ENCODE measurements at regions not wholly inside any gene's neighbourhood (a gene's known extent, or its start where the extent isn't known, plus 50 kb on each side); places are given as distances from the start of the nearest gene placed in this dataset.

DNA sequence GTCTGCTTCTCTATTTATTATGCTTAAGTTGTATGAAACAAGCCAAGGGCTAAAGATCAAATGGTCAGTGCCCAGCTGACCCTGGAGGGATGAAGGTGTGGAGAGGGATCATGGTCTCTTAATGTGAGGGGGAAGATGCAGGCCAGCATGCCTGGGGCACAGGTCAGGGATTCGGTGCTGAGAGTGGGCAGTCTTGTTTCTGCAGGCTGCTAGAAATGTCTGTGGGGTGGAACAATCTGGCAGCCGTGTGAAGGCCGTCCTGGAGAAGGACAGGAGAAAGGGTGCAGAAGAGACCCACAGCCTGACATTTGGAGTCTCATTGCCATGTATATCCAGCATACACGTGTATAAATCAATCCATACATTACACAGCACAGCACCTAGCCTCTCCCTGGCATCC, 258.3 kb upstream of the MOCS1 start:
- no peak for DNase-seq

DNA sequence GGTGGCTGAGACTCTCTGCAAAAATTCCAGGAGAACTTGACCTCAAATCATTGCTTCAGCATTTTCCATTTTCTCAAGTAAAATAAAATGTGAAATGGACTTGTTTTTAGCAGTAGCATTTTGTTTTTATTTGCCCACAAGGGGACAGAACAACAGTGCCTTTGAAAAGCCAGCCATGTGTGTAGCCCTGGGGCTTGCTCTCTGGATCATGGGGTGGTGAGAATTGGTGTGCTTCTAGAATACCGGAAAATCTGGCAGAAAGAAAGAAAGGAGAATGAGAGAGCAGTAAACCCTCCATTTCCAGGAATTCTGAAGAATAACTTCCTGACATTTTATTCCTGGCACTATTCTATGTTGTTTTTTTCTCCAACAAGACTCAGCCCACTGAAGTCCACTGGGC, 254.7 kb upstream of the MOCS1 start:
- no peak for DNase-seq

DNA sequence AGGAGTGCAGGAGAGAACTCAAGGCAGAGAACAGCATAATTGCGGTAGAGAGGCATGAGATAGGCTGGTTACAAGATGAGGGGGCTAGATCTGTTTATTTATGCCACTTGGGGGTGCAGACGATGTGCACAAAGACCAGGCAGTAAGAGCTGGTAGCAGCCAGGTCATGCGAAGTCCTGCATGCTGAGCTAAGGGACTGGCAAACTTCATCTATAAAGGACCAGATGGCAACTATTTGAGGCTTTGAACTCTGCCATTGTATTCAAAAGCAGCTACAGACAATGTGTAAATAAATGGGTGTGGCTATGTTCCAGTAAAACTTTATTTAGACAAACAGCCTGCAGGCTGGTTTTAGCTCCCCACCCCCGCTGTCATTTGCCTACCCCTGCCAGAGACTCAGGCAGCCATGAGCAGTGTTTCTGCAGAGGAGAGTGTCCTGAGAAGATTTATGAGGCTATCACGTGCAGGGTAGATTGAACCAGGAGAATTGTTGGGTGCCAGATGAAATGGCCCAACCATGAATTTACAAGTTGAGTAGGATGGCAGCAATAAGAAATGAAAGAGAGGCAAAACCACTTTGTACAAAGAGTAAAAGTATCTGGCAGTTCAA, 253.4 kb upstream of the MOCS1 start:
- no peak for DNase-seq

DNA sequence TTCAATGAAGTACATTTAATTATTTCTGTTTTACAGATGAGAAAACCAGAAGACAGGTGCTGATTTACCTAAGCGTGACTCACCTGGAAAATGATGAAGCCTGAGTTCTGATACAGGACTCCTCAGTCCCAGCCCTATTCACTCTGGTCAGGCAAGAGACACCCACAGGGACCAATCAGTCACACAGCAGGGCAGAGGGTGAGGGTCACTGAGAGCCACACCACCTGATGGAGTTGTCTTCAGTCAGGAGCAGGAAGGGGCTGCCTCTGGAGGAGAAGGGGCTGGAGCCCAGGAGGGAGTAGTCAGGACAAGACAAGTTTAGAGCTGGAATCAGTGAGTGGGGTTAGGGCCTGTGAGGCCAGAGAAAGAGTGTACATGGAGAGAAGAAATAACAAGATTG, 251.2 kb upstream of the MOCS1 start:
- DNase-seq, result no peak

DNA sequence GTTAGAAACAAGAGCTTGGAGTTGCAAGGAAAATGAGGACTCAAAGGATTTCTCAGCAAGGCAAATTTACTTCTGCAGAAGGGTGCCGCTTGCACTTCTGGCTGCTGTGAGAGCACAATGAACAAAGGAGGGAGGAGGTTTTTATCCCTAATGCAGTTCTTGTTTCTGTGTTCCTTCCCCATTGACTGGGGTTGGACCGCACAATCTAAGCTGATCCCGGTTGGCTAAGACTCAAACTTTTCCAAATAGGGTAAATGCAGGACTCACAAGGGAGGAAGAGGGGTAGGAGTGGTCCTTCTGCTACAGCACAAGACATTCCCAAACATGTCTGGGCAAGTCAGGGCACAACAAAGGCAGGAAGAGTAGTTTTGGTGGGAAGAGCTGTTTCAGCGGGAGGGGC, 249.6 kb upstream of the MOCS1 start:
- DNase-seq, result no peak

DNA sequence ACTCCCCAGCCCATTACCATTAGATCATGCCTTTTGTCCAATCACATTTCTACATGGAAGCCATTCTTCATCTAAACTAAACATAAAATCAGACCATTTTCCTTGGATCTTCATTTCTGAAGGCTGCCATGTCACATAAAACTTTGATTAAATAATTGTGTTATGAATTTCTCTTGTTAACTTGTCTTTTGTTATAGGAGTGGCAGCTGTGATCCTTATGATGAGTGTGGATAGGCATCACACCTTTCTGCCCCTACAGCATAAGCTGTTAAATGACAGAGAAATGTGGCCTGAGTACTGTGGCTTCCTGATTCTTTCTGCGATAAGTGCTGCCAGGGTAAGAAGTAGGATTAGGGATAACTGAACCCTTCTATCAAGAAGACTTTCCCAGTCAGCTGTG, 247.1 kb upstream of the MOCS1 start:
- DNase-seq, result no peak

DNA sequence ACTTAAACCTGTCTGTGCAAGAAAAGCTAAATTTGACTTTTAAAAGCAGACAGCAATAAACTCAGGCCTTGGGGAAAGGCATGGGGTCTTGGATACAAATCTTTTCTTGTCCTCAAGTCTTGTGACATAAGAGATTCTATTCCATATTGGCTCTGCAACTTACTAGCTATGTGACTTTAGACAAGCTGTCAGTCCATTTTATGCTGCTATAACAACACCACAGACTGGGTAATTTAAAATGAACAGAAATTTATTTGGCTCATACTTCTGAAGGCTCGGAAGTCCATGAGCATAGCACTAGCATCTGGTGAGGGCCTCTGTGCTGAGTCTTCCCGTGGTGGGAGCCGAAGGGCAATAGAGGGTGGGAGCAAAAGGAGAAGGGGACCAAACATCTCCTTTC, 246.0 kb upstream of the MOCS1 start:
- no peak for DNase-seq

DNA sequence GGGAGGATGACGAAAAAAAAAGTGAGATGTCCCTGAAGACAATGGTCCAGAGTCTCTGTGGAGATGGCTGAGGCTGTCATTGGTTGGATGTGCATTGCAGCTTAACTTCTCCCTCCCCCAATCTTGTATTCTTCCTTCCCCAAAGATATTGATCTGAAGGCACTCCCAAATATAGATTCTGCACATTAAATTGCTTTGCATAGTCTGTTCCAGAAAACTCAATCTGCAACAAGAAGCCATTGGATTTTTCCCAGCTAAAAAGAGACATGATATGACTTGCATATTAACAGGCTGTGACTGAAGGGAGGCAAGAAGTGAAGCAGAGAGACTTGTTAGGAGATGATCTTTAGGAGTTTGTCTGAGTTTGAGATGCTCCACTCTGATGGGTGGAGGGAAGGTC, 245.2 kb upstream of the MOCS1 start:
- no peak for DNase-seq

DNA sequence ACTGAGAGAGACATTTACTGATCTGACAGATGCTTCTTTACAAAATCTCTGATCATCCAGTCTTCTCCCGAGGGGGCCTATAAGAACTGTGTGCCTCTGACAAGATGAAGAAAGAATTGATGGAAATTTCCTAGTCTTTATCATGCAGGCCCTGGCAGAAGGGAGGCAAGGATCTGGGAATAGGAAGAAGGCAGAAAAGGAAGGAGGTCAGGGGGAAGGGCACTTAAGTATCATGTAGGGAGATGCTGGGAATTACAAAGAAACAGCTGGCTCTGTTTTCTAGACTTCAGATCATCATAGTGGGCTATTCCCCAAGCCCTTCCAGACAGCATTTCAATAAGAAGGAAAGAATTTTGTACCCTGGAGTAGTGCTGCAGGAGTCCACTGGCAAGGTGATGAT, 243.3 kb upstream of the MOCS1 start:
- no peak for DNase-seq

DNA sequence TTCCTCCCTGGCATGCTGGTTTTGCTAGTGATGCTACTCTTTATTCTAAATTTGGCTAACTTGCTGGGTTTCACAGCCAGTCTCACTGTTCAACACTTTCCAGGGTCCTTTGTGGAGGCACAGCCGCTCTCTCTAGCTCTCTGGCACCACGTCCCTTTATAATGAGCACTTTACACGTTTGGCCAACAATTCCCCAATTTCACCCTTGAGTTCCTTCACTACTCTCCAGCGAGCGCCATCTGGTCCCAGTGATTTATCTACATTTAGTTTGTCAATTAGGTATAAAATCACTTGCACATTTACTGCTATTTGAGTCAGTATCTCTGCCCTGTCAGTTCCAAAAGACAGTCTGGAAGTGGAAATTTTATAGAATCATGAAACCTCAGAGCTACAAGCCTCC, 241.9 kb upstream of the MOCS1 start:
- DNase-seq, result no peak

DNA sequence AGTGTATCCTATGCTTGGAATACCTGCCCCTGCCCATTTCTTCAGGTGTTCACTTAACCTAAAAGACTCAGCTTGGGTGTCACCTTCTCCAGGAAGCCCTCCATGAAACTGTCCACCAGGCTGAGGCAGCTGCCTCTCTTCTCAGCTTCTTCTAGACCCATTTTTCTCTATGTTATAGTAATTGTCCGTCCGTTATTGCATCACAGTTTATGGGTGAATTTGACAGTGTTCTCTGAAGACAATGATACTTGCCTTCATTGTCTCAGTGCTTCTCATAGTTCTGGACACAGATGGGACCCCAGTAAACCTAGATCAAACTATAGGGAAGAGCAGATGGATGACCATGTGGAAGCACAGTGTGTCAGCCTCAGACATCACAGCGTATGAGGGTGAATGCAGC, 238.0 kb upstream of the MOCS1 start:
- DNase-seq, result no peak

DNA sequence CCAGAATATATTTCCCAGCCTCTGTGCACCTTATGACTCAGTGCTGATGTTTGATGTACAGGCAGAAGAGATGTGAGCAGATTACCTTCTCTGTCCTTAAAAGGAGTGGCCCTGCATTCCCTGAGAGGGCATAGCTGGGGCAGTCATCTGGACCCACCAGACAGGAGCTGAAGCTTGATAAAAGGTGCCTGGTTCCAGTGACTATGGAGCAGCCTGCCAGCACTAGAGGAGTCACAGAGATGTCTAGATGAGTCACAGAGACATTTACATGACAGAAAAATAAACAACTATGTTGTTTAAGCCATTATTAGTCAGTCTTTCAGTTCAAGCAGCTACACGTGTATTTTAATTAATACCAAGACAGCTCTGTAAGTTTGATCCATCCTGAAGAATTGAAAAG, 237.1 kb upstream of the MOCS1 start:
- no peak for DNase-seq

DNA sequence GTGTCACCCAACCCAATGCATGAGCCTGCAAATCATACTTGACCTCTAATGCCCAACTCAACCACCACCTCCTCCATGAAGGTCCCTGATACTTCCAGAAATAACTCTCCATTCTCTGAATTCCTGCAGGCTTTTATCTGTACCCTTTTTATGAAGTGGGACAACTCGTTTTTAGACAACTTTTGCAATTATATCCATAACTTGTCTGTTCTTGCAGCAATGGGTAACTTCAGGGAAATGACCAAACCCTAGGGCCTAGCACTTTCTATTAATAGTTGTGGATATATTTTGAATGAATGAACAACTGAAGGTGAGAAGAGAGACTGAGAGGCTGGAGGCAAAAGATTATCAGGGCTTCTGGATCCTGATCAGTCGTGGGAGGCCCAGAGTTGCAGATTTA, 236.6 kb upstream of the MOCS1 start:
- DNase-seq, result no peak

DNA sequence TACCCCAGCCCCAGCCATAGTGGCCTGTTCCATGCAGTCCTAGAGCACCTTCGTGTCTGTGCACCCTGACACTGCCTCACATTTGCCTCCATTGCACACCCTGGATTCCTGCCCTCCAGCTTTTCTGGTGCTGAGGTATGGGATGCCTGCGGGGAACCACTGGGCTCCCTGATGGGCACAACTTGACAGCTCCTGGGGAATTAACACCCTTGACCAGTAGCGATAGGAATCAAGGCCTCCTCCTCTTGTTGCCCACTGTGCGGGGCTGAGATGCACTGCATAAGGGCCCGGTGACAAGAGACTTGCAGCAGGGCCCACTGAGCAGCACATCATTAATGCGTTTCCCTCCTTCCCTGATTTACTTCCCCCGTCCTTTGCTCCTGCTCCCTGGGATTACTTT, 235.6 kb upstream of the MOCS1 start:
- no peak for DNase-seq

DNA sequence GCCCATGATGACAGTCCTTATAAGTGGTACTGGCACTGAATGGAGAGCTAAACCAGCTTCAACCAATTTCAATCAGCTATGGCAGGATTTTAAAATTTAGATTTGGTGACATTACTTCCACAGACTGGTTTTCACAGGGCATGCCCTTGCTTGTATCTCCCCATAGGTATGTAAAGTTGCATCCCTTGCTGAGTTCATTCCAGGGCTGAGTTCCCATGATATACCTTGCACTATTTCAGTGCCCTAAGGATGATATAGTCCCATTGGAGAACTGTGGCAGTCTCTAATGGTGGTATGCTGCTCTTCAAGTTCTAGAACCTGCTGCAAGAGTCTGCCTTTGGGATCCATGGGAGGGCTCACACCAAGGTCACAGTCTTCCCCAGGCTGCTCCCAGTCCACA, 232.7 kb upstream of the MOCS1 start:
- DNase-seq, result no peak

DNA sequence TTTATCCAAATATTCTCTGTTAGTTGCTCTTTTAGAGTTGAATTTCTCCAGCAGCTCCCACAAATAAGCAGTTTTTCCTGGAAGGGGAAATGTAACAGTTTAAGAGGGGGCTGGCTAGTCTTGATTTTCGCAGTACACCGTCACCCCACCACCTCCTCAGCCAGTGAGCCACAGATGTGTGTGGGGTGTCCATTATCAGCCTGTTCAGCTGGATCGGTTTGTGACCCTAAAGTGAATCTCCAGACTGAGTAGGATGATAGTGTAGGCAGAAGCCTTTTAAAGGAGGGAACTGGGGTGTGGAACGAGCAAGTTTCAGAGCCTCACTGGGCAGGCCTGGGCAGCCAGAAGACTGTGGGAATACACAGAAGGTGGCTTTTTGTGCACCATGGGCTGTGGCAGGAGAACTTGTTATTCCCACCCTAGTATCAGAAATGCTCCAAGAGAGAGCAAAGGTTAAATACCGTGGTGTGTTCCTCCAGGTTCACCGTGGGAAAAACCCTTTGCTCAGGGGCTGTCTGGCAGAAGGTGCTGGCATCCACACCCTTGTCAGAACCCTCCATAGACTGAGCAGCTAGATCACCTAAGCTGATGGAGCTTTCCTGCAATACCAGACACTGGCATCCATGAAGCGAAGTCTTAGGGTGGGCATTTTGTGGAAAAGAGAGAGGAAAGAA, 230.9 kb upstream of the MOCS1 start:
- no peak for DNase-seq

DNA sequence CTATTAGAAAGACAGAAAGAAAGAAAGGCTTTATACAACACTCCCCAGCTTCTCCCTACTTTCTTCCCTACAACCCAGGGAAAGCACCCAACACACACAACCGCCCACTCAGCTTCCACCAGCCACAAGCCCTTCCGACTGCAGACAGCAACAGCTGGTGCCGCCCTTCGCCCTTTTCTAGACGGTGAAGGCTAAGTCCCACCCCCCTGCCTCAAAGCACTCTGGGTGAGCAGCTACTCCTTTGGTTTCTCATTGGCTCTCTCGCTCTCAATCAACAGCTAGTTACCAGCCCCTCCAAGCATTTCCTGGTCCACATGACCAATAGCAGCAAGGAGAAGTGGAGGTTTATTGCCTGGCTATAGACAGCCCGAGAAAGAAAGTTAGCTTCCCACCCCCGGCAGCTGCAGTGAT, 230.1 kb upstream of the MOCS1 start:
- no peak for DNase-seq

DNA sequence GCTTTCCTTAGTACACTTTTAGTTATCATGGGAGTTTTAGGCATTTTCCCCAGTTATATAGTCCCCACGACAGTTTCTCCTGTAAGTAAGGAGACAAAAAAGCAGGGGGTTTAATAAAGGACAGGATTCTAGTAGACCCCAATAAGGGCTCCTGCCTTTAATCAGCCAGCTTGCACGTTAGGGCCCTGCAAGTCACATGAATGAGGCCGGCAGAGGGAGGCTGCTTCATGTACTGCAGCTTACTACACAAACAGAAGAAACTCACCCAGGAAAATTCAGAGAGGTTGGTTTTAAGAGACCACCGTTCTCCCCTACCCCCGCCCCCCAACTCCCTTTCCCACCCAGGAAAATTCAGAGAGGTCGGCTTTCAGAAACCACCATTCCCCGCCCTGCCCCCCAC, 229.7 kb upstream of the MOCS1 start:
- DNase-seq, result no peak

DNA sequence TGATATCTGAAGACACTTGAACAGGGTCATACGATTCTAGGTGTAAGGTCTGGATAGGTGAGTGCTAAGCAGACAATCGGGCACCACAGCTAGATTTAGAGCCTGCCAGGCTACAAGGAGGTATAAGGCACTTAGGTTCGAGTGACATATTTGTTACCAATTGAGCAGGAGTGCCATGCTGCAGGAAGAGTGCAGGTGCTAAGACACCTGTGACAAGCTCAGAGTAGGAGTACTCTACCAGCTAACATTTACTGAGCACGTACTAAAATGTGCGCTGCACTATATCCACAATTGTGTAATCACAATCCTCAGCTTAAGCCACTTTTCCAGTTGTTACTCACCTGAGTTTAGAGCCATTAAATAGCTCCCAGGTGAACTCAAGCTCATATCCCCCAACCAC, 227.8 kb upstream of the MOCS1 start:
- no peak for DNase-seq

DNA sequence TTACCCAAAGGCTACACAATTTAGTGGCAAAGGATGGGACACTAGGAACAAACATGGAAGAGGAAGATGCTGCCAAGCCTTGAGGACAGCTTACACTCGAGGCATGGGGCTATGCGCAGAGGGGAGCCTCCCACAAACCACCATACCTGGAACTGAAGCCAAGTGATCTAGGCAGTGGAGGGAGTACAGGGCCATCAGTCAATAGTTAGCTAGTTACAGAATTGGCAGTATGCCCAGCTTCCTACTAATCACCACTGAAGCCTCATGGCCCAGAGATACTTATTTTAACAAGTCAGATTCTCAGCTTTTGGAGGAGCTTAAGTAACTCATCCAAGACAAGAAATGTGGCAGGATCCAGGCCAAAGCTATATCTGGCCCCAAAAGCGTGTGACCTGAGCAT, 226.6 kb upstream of the MOCS1 start:
- no peak for DNase-seq

DNA sequence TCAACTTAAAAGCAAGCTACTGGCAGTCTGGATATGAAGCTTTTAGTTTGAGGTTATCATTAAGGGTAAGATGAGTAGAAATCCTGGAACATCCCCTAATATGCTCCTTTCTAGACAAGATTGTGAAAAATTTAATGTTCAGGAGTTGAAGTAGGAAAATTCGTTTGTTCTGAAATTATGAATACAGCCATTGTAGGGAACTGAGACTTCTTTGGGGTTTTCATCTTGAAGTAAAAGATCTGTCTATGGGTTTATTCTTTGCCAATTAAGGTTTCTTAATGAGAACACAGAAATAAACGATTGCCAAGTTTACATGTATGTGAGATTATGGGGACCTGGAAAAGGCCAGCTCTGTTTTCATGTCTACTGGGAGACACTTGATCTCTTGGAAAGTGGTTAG, 225.6 kb upstream of the MOCS1 start:
- no peak for DNase-seq

DNA sequence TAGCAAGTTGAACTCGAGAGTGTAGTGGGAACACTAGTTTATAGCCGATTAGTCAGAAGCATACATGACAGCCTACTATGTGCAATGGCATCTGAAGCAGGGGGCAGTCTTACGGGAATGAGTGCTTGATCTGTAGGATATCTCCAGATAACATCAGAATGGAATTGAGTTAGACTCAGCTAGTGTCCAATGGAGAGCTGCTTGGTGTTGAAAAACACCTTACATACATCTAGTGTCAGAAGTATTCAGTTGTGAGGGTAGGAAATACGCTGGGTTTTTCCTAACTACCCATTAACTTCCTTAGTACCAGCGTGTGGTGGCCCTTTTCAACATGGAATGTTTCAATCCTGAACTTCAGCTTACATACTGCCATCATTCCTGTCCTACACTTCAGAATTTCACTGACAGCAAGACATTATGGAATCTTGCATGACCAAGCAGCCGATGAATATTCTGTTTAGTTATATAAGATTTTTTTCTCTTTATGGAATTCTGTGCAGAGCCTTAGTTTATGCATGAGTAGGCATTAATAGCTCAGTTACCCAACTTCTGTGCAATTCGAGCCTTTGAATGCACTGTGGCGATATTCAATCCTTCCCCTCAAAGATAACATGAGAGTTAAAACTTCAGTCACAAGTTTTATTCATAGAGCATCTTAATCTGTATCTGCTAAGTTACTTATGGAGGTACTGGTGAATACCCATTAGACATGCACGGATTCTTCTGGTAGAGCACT, 218.6 kb upstream of the MOCS1 start:
- DNase-seq, result no peak

DNA sequence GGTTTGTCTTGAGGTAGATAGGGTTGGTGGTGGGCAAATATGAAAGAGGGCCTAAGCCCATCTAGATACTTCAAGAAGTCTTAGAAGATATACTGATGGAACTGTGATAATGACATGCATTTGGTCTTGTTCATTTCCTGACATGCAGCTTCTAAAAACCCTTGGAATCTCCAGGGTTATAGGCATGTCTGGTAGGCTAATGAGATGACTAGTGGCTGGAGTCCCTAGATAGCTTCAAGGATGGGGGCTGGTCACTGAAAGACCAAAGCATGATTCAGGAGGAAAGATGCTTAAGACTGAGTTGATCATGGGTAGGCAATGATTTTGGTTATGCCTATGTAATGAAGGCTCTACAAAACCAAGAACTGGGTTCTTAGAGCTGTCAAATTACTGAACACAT, 217.9 kb upstream of the MOCS1 start:
- no peak for DNase-seq

DNA sequence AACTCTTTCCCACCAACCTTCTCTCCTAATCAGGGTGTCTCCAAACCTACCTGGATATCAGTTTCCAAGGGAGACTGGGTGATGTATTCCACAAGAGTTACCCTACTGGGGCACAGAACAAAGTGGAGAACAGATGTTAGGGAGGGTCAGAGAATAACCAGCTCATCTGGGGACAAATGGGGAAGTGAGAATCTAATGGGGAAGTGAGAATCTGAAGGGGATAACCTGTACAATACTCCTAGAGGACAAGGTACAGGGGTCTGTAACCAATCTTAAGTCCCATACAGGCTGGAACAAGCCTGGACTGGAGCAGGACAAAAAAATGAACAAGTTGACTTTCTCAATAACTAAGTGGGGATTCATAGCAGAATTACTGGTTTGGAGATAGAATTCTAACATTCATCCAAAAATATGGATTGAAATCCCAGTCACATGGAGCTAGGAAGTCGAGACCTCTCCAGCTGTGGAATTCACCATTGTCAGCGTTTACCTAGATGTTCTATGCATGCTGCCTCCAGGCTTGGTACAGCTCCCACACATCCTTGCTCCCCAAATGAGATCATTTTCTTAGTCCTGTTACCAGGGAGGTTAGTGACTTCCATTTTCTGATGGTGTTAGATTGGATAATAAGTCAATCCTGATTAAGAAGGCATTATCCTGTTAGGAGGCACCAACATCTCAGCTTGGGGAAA, 214.8 kb upstream of the MOCS1 start:
- no peak for DNase-seq

All from T-helper 2 cell (primary cell).